ENCODE measurements at regions not wholly inside any gene's neighbourhood (a gene's known extent, or its start where the extent isn't known, plus 50 kb on each side); places are given as distances from the start of the nearest gene placed in this dataset.

- Histone ChIP-seq H3K27ac (ENCODE audit: low read length) (no peak overlapping the region), H3K4me3 (ENCODE audit: low read depth in 1 of 2, low read length in 2 of 2) (no peak overlapping the region), H3K36me3 (ENCODE audit: insufficient read depth, low read length) (no peaks in the 10 kb centered on the region), H3K9me3 (ENCODE audit: insufficient read depth, low read length, severe bottlenecking) (peaks cover under 1% of the 10 kb centered on the region), H3K4me1 (ENCODE audit: insufficient read depth, low read length) (no peaks in the 10 kb centered on the region), H3K4me2 (ENCODE audit: insufficient read depth, low read length) (no peak overlapping the region), H3K27me3 (ENCODE audit: insufficient read depth, low read length, poor library complexity) (no peaks in the 10 kb centered on the region), H4K20me1 (ENCODE audit: insufficient read depth, low read length) (no peaks in the 10 kb centered on the region), H2AFZ (ENCODE audit: low read depth, low read length) (no peak overlapping the region), H3K9ac (ENCODE audit: low read depth, low read length) (no peak overlapping the region), H3K79me2 (ENCODE audit: insufficient read depth, low read length) (no peaks in the 10 kb centered on the region)
- TF ChIP-seq EZH2 (IDR thresholded peaks at IDR 0.05; ENCODE audit: borderline replicate concordance, low read depth, low read length, severe bottlenecking) (no peak), CTCF (IDR thresholded peaks at IDR 0.05; ENCODE audit: borderline replicate concordance, extremely low read depth, low read length, poor library complexity, severe bottlenecking) (no peak)
- no peak for DNase-seq
- no peak for ATAC-seq (ENCODE audit: insufficient read depth, low read depth)
Measured at GRCh38 chr7:24419077-24419476, 135.1 kb downstream of the NPY start.

- no peak for ATAC-seq (ENCODE audit: insufficient read depth, low read depth)
- Histone ChIP-seq H3K27me3 (ENCODE audit: insufficient read depth, low read length, poor library complexity) (no peaks in the 10 kb centered on the region), H3K4me2 (ENCODE audit: insufficient read depth, low read length) (no peak overlapping the region), H3K27ac (ENCODE audit: low read length) (no peak overlapping the region), H3K9me3 (ENCODE audit: insufficient read depth, low read length, severe bottlenecking) (no peaks in the 10 kb centered on the region), H3K9ac (ENCODE audit: low read depth, low read length) (no peak overlapping the region), H3K4me3 (ENCODE audit: low read depth in 1 of 2, low read length in 2 of 2) (no peak overlapping the region), H3K4me1 (ENCODE audit: insufficient read depth, low read length) (no peaks in the 10 kb centered on the region), H4K20me1 (ENCODE audit: insufficient read depth, low read length) (no peaks in the 10 kb centered on the region), H3K36me3 (ENCODE audit: insufficient read depth, low read length) (no peaks in the 10 kb centered on the region), H2AFZ (ENCODE audit: low read depth, low read length) (no peak overlapping the region), H3K79me2 (ENCODE audit: insufficient read depth, low read length) (no peaks in the 10 kb centered on the region)
- TF ChIP-seq EZH2 (IDR thresholded peaks at IDR 0.05; ENCODE audit: borderline replicate concordance, low read depth, low read length, severe bottlenecking) = no peak
- no peak for TF ChIP-seq CTCF (IDR thresholded peaks at IDR 0.05; ENCODE audit: borderline replicate concordance, extremely low read depth, low read length, poor library complexity, severe bottlenecking)
- DNase-seq = no peak
Measured at GRCh38 chr7:24419511-24419910, 135.5 kb downstream of the NPY start.

GRCh38 chr7:24422441-24423010 lies 138.5 kb downstream of the NPY start:
- Histone ChIP-seq H3K79me2 (ENCODE audit: insufficient read depth, low read length) (no peaks in the 10 kb centered on the region), H3K27me3 (ENCODE audit: insufficient read depth, low read length, poor library complexity) (no peaks in the 10 kb centered on the region), H3K4me2 (ENCODE audit: insufficient read depth, low read length) (no peak overlapping the region), H3K36me3 (ENCODE audit: insufficient read depth, low read length) (no peaks in the 10 kb centered on the region), H3K9ac (ENCODE audit: low read depth, low read length) (no peak overlapping the region), H3K4me3 (ENCODE audit: low read depth in 1 of 2, low read length in 2 of 2) (no peak overlapping the region), H3K4me1 (ENCODE audit: insufficient read depth, low read length) (no peaks in the 10 kb centered on the region), H2AFZ (ENCODE audit: low read depth, low read length) (no peak overlapping the region), H3K27ac (ENCODE audit: low read length) (no peak overlapping the region), H4K20me1 (ENCODE audit: insufficient read depth, low read length) (no peaks in the 10 kb centered on the region), H3K9me3 (ENCODE audit: insufficient read depth, low read length, severe bottlenecking) (peaks cover 15% of the 10 kb centered on the region)
- no peak for DNase-seq
- no peak for ATAC-seq (ENCODE audit: insufficient read depth, low read depth)
- no peak for TF ChIP-seq CTCF (IDR thresholded peaks at IDR 0.05; ENCODE audit: borderline replicate concordance, extremely low read depth, low read length, poor library complexity, severe bottlenecking)
- no peak for TF ChIP-seq EZH2 (IDR thresholded peaks at IDR 0.05; ENCODE audit: borderline replicate concordance, low read depth, low read length, severe bottlenecking)

GRCh38 chr7:24425664-24426063 lies 141.7 kb downstream of the NPY start:
- no peak for ATAC-seq (ENCODE audit: insufficient read depth, low read depth)

More at GRCh38 chr7:24425664-24426063, 141.7 kb downstream of the NPY start:
- H3K36me3 ChIP-seq (ENCODE audit: insufficient read depth, low read length) = no peaks in the 10 kb centered on the region
- no peaks in the 10 kb centered on the region for H3K4me1 ChIP-seq (ENCODE audit: insufficient read depth, low read length)
- no peak overlapping the region for H2AFZ ChIP-seq (ENCODE audit: low read depth, low read length)
- DNase-seq = no peak
- H3K4me3 ChIP-seq (ENCODE audit: low read depth in 1 of 2, low read length in 2 of 2) = no peak overlapping the region
- no peaks in the 10 kb centered on the region for H4K20me1 ChIP-seq (ENCODE audit: insufficient read depth, low read length)
- no peaks in the 10 kb centered on the region for H3K79me2 ChIP-seq (ENCODE audit: insufficient read depth, low read length)
- H3K27me3 ChIP-seq (ENCODE audit: insufficient read depth, low read length, poor library complexity) = no peaks in the 10 kb centered on the region
- H3K4me2 ChIP-seq (ENCODE audit: insufficient read depth, low read length) = no peak overlapping the region
- no peak for TF ChIP-seq CTCF (IDR thresholded peaks at IDR 0.05; ENCODE audit: borderline replicate concordance, extremely low read depth, low read length, poor library complexity, severe bottlenecking)
- TF ChIP-seq EZH2 (IDR thresholded peaks at IDR 0.05; ENCODE audit: borderline replicate concordance, low read depth, low read length, severe bottlenecking) = no peak
- peaks cover 15% of the 10 kb centered on the region for H3K9me3 ChIP-seq (ENCODE audit: insufficient read depth, low read length, severe bottlenecking)
- no peak overlapping the region for H3K9ac ChIP-seq (ENCODE audit: low read depth, low read length)
- no peak overlapping the region for H3K27ac ChIP-seq (ENCODE audit: low read length)

All from DND-41 (cell line).